IMR-90 (cell line): ENCODE measurements at regions not wholly inside any gene's neighbourhood (a gene's known extent, or its start where the extent isn't known, plus 50 kb on each side); places are given as distances from the start of the nearest gene placed in this dataset.

ENCODE experiments used
- CHD1 ChIP-seq: IDR thresholded peaks from 2 replicates; pipeline ENCODE4 v1.6.1; 2012; ENCODE audit warnings: low read depth, low read length, improper control_type of control experiment
- MAZ ChIP-seq: IDR thresholded peaks from 2 replicates; pipeline ENCODE4 v1.6.1; 2012; ENCODE audit warnings: low read depth, mild to moderate bottlenecking, low read length, improper control_type of control experiment, moderate library complexity, borderline replicate concordance
- POLR2A ChIP-seq: IDR thresholded peaks from 2 replicates; pipeline ENCODE4 v1.6.1; 2012; ENCODE audit warnings: mild to moderate bottlenecking, low read depth, low read length
- TF ChIP-seq, protein P1 (sequence below): conservative IDR thresholded peaks from 2 replicates; pipeline ENCODE4 v1.5.1; 2012; ENCODE audit warnings: mild to moderate bottlenecking, low read depth, low read length, improper control_type of control experiment

- TF ChIP-seq CHD1 (no peak), POLR2A (no peak), MAZ (no peak)
- TF ChIP-seq, protein P1, sequence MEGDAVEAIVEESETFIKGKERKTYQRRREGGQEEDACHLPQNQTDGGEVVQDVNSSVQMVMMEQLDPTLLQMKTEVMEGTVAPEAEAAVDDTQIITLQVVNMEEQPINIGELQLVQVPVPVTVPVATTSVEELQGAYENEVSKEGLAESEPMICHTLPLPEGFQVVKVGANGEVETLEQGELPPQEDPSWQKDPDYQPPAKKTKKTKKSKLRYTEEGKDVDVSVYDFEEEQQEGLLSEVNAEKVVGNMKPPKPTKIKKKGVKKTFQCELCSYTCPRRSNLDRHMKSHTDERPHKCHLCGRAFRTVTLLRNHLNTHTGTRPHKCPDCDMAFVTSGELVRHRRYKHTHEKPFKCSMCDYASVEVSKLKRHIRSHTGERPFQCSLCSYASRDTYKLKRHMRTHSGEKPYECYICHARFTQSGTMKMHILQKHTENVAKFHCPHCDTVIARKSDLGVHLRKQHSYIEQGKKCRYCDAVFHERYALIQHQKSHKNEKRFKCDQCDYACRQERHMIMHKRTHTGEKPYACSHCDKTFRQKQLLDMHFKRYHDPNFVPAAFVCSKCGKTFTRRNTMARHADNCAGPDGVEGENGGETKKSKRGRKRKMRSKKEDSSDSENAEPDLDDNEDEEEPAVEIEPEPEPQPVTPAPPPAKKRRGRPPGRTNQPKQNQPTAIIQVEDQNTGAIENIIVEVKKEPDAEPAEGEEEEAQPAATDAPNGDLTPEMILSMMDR: no peak
Measured at GRCh38 chr17:72438783-72439182, 318.0 kb downstream of the SOX9 start.
